Activated naive CD4-positive, alpha-beta T cell treated with anti-CD3 and anti-CD28 coated beads, Interleukin-2, amount 10 ng/mL, durations not matched to agents 7 days and 5 days (primary cell): ENCODE measurements at regions not wholly inside any gene's neighbourhood (a gene's known extent, or its start where the extent isn't known, plus 50 kb on each side); places are given as distances from the start of the nearest gene placed in this dataset.

Experiments
- CTCF ChIA-PET: fragments of 350-600 bp; sonication (Branson Sonifier 250); formaldehyde crosslinking; loops from one replicate; lab custom pipeline; 2021; ENCODE audit warnings: antibody characterized with exemption; lab: Charles Lee
- DNase-seq: peaks from one replicate; pipeline ENCODE4 v3.0.0-alpha.2; 2020
- H3K27ac Mint-ChIP-seq: one replicate; pipeline ENCODE4 v1.8.0; 2021; ENCODE audit warnings: mild to moderate bottlenecking, moderate library complexity, mixed read lengths
- H3K27me3 Mint-ChIP-seq: one replicate; pipeline ENCODE4 v1.8.0; 2021; ENCODE audit warnings: mild to moderate bottlenecking, mixed read lengths
- H3K36me3 Mint-ChIP-seq: one replicate; pipeline ENCODE4 v1.8.0; 2021; ENCODE audit warnings: mixed read lengths
- H3K4me1 Mint-ChIP-seq: one replicate; pipeline ENCODE4 v1.8.0; 2021; ENCODE audit warnings: mixed read lengths
- H3K4me3 Mint-ChIP-seq: one replicate; pipeline ENCODE4 v1.8.0; 2021; ENCODE audit warnings: mild to moderate bottlenecking, moderate library complexity, mixed read lengths
- H3K9me3 Mint-ChIP-seq: one replicate; pipeline ENCODE4 v1.8.0; 2021; ENCODE audit warnings: mixed read lengths

DNA sequence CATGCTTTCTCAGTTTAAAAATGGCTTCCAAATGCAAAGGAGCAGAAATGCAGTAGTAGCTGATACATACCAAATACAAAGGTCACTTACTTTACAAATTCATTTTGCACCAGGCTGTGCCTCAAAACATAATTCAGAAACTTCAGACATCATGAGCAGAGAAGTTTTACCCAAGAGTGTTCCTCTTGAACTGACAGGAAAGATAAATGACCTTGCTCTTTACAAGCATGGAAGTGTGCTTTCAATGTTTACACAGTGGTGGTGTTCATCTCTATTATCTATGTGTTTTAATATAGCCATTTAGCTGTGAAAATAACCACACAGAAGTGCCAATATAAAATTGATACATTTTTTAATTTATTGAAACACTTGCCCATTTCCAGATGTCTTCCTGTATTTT, 383.4 kb downstream of the ANKRD50 start:
- Mint-ChIP-seq H3K36me3 (no peaks in the 10 kb centered on the region), H3K4me1 (no peaks in the 10 kb centered on the region), H3K4me3 (no peak overlapping the region), H3K27me3 (no peaks in the 10 kb centered on the region), H3K9me3 (no peaks in the 10 kb centered on the region), H3K27ac (no peak overlapping the region)
- DNase-seq = no peak
- CTCF ChIA-PET = no interaction called here

DNA sequence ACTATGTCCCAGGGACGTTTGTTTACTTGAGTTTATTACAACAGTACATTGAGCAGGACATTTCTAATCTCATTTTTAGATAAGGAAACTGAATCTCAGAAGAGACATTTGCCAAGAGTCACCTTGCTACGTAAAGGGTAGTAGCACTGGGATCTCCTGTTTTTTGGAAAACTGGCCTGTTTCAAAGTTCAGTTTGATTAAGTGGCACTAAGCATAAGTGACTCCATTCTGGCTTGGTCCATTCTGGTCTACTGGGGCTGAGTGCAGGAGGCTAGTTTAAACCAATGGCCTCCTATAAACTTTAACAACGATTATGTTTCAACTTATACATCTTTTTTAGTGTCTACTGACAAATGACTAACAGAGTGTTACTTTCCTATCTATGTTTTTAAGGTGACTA, 382.5 kb downstream of the ANKRD50 start:
- Mint-ChIP-seq H3K9me3 (no peaks in the 10 kb centered on the region), H3K27ac (no peak overlapping the region), H3K36me3 (no peaks in the 10 kb centered on the region), H3K4me3 (no peak overlapping the region), H3K4me1 (no peaks in the 10 kb centered on the region), H3K27me3 (no peaks in the 10 kb centered on the region)
- DNase-seq = no peak
- CTCF ChIA-PET = no interaction called here

DNA sequence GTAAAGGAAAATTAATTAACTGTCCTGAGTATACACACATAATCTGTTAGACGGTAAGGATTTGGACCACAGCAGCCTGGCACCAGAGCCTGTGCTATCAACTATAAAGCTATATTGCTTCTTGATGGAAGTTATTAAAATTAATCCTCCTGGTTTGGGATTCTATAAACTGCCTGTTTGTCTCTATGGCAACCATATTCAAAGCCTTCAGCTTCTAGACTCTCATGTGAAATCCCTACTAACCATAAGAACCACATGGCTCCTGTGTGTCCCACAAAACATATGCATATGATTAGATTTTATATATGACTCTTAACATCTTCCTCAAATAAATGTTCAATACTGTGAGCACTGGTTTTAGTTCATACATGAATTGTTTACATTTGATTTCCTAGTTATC, 380.8 kb downstream of the ANKRD50 start:
- Mint-ChIP-seq H3K4me1 (no peaks in the 10 kb centered on the region), H3K4me3 (no peak overlapping the region), H3K36me3 (no peaks in the 10 kb centered on the region), H3K27me3 (no peaks in the 10 kb centered on the region), H3K9me3 (no peaks in the 10 kb centered on the region), H3K27ac (no peak overlapping the region)
- CTCF ChIA-PET = no interaction called here
- DNase-seq = no peak

DNA sequence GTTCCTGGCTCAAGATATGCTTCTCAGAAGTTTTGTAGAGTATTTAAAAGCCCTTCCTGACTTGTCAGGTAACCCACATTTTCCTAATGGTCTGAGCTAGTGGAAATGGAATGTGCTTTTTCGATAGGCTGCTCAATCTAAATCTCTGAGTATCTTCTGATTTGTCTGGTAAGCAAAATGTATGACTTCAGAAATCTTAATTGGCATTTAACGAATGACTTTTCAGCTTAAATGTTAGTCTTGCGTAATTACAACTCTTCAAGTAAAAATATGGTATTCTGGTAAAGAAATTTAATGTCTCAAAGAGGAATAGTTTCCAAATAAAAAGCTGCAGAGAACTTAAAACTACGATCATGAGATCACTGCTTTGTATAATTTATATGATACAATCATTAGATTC, 379.1 kb downstream of the ANKRD50 start:
- no peak for DNase-seq
- no peaks in the 10 kb centered on the region for H3K36me3 Mint-ChIP-seq
- H3K4me1 Mint-ChIP-seq = no peaks in the 10 kb centered on the region
- H3K27ac Mint-ChIP-seq = no peak overlapping the region
- no peaks in the 10 kb centered on the region for H3K27me3 Mint-ChIP-seq
- no peak overlapping the region for H3K4me3 Mint-ChIP-seq
- CTCF ChIA-PET = interaction anchor here (1.5 to 3.0 kb wide), 2 partner anchors 11 to 950 kb away, joined by 6 to 26 read pairs; no protein-coding TSS in a partner anchor
- H3K9me3 Mint-ChIP-seq = no peaks in the 10 kb centered on the region

DNA sequence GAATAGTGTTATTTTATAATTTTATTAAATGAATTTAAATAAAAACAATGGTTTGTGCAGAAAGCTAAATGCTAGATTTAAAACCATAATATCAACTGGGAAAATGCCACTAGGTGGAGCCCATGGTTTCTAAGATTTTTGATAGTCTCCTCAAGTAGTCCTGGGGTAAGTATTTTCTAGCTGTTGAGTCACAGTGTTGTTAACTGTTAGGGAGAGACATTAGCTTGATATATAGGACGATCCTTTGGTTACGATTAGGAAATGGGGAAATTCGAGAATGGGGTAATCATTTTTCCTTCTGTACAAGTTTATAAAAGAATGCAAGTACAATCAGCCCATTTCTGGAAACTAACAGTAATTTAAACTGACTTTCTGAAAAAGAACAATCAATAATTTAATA, 378.4 kb downstream of the ANKRD50 start:
- no peaks in the 10 kb centered on the region for H3K9me3 Mint-ChIP-seq
- no peak overlapping the region for H3K27ac Mint-ChIP-seq
- DNase-seq = no peak
- no peaks in the 10 kb centered on the region for H3K36me3 Mint-ChIP-seq
- no peaks in the 10 kb centered on the region for H3K27me3 Mint-ChIP-seq
- no peaks in the 10 kb centered on the region for H3K4me1 Mint-ChIP-seq
- CTCF ChIA-PET = interaction anchor here (1.5 to 3.0 kb wide), 2 partner anchors 11 to 950 kb away, joined by 6 to 26 read pairs; no protein-coding TSS in a partner anchor
- H3K4me3 Mint-ChIP-seq = no peak overlapping the region

DNA sequence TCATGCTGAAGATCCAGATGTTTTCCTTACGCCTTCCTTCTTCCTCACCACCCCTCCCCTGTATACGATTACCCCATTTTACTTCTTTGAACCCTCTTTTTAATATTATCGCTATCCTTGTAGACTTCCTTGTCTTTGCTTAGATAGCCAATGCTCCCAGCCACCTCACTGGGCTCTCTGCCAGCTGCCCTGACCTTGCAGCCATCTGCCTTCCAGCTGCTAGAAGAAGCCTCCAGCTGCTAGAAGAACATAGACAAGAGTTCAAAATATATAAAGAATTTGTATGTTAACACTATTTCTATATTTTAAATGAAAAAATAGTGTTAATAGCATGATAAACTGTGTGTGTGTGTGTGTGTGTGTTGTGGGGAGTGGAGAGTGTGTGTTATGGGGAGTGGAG, 374.7 kb downstream of the ANKRD50 start:
- Mint-ChIP-seq H3K27me3 (no peaks in the 10 kb centered on the region), H3K9me3 (no peaks in the 10 kb centered on the region), H3K4me1 (no peaks in the 10 kb centered on the region), H3K36me3 (no peaks in the 10 kb centered on the region), H3K27ac (no peak overlapping the region), H3K4me3 (no peak overlapping the region)
- CTCF ChIA-PET = interaction anchor here (0.6 kb wide), 1 partner anchor 593 kb away, joined by 3 read pairs; no protein-coding TSS in a partner anchor
- no peak for DNase-seq

DNA sequence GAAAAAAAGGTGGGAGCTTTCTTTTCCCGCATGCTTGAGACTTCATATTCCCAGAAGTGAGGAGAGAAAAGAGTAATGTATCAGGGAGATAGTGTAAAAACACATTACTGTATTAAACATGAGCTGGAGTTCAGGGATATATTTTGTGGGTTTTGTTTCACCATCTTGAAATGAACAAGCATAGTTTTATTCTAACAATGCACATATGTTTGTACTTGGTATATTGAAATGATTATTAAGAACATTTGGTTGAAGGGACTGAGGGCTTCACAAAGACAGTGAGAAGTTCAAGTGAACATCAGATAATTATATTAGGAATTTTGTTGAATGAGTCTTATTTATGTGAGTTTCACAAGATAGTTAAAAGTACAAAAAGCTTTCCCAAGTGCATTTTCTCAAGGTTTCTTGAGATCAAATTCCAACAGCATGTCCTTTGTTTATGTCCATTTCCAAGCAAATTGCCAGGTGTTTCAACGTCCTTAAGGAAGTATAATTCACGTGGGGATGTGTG, 368.8 kb downstream of the ANKRD50 start:
- H3K9me3 Mint-ChIP-seq = no peaks in the 10 kb centered on the region
- CTCF ChIA-PET = interaction anchor here (0.9 kb wide), 1 partner anchor 20 kb away, joined by 3 read pairs; no protein-coding TSS in a partner anchor

DNA sequence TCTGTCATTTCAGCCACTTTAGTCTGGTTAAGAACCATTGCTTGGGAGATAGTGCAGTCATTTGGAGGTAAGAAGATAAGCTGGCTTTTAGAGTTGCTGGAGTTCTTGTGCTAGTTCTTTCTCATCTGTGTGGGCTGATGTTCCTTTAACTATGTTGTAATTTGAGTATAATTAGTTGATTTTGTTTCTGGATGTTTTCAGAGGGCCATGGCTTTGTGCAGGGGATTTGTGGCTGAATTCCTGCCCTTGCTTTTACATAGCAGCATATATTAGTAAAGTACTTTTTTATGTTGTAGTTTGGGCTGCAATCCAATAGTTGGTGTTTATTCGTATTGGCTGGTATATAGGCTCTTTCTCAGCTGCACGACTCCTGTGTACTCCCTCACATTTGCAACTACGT, 339.6 kb downstream of the ANKRD50 start:
- Mint-ChIP-seq H3K9me3 (peaks cover 3% of the 10 kb centered on the region), H3K27ac (no peak overlapping the region), H3K36me3 (no peaks in the 10 kb centered on the region), H3K27me3 (no peaks in the 10 kb centered on the region), H3K4me3 (no peak overlapping the region), H3K4me1 (no peaks in the 10 kb centered on the region)
- CTCF ChIA-PET = no interaction called here
- no peak for DNase-seq

More for the DNA sequence above, 368.8 kb downstream of the ANKRD50 start:
- Mint-ChIP-seq H3K27ac (no peak overlapping the region), H3K36me3 (no peaks in the 10 kb centered on the region), H3K4me3 (no peak overlapping the region), H3K4me1 (no peaks in the 10 kb centered on the region), H3K27me3 (no peaks in the 10 kb centered on the region)
- no peak for DNase-seq

DNA sequence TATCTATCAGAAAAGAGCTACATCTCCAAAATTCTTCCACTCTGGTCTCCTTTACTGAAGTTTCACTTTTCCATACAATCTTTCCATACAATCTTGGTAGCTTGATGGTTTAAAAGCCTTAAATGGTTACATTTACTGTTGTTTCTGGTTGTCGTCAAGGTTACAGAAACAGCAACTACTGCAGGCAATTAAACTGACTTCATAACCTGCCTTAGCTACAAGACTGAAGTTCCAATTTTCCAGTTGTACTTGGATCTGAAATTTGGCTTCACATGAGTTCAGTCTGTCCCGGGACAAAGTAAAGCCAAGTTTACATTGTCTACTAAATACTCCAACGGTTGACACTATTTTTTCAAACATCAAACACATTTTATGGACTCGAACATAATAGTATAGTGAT, 326.4 kb downstream of the ANKRD50 start:
- H3K27me3 Mint-ChIP-seq = no peaks in the 10 kb centered on the region
- H3K4me1 Mint-ChIP-seq = no peaks in the 10 kb centered on the region
- H3K4me3 Mint-ChIP-seq = no peak overlapping the region
- CTCF ChIA-PET = interaction anchor here (0.7 kb wide), 1 partner anchor 16 kb away, joined by 3 read pairs; no protein-coding TSS in a partner anchor
- no peak overlapping the region for H3K27ac Mint-ChIP-seq
- H3K36me3 Mint-ChIP-seq = no peaks in the 10 kb centered on the region
- DNase-seq = no peak
- H3K9me3 Mint-ChIP-seq = peaks cover 2% of the 10 kb centered on the region

DNA sequence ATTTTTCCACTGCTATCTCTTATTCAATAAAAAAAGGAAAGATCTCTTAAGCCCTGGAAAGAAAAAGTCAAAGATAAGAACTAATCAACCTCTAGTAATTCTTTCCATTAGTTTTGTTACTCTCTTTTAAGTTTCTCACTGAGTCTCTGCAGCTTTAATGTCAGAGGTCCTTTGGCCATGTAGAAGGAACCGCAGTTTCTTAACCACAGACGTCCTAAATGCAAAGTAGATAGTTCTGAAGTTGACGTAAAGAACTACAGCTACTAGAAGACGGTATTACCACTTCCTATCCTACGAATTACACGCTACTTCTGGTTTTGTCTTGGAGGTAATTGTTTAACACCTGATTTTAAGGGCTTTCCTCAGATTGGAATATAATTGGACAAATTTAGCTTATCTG, 325.9 kb downstream of the ANKRD50 start:
- CTCF ChIA-PET = interaction anchor here (0.7 kb wide), 1 partner anchor 16 kb away, joined by 3 read pairs; no protein-coding TSS in a partner anchor
- Mint-ChIP-seq H3K36me3 (no peaks in the 10 kb centered on the region), H3K4me1 (no peaks in the 10 kb centered on the region)

DNA sequence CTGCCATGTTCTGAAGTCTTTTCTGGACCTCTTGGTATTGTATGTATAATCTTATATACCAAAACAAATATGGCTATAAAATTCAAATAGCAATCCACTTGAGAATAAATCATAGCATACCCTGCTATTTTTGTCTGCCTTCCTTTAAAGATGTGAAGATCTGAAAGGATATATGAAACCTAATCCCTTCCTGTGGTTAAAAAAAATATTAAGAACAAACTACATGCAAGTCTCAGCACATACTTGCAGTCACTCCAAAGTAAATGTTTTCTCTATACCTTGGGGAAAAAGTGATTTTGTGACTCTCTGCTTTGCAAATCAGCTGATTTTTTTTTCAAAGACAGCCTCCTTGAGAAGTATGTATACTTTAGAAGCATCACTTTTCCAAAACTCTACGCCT, 322.9 kb downstream of the ANKRD50 start:
- Mint-ChIP-seq H3K9me3 (peaks cover 2% of the 10 kb centered on the region), H3K27me3 (no peaks in the 10 kb centered on the region), H3K27ac (no peak overlapping the region), H3K36me3 (no peaks in the 10 kb centered on the region), H3K4me1 (no peaks in the 10 kb centered on the region), H3K4me3 (no peak overlapping the region)
- DNase-seq = no peak
- CTCF ChIA-PET = no interaction called here

More for the DNA sequence above, 325.9 kb downstream of the ANKRD50 start:
- DNase-seq = no peak
- Mint-ChIP-seq H3K27ac (no peak overlapping the region), H3K4me3 (no peak overlapping the region), H3K9me3 (peaks cover 2% of the 10 kb centered on the region), H3K27me3 (no peaks in the 10 kb centered on the region)

DNA sequence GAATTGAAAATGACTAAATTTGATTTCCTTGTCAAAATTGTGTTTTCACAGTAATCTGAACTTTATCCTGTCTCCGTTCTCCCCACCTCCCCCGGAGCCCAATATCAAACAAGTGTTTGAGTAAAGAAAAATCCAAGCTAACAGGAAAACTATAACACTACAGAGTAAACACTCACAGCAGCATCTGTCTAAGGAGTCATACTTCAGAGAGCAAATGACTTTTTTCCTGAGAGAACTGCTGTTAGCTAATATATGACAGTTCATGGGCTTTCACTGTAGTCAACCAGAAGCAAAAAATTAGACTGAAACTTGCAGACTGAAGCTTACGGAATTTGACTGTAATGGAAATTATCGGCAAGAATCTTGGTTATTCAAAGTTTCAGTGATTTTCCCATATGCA, 321.7 kb downstream of the ANKRD50 start:
- CTCF ChIA-PET = no interaction called here
- no peak for DNase-seq
- Mint-ChIP-seq H3K4me1 (no peaks in the 10 kb centered on the region), H3K27me3 (no peaks in the 10 kb centered on the region), H3K4me3 (no peak overlapping the region), H3K36me3 (no peaks in the 10 kb centered on the region), H3K9me3 (peaks cover 2% of the 10 kb centered on the region), H3K27ac (no peak overlapping the region)

DNA sequence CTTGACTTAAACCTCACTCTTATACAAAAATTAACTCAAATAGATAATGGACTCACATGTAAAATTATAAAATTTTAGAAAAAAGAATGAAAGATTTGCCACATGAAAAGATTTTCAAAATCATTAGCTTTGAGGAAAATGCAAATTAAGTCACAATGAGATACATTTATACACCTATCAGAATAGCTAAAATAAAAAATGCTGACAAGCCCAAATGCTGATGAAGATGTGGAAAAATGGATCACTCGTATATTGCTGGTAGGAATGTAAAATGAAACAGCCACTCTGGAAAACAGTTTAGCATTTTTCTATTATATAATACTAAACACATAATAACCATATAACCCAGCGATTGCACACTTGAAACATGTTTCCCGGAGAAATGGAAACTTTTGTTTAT, 316.2 kb downstream of the ANKRD50 start:
- H3K4me3 Mint-ChIP-seq = no peak overlapping the region
- H3K27me3 Mint-ChIP-seq = no peaks in the 10 kb centered on the region
- H3K36me3 Mint-ChIP-seq = no peaks in the 10 kb centered on the region
- DNase-seq = no peak
- no peak overlapping the region for H3K27ac Mint-ChIP-seq
- CTCF ChIA-PET = no interaction called here
- H3K4me1 Mint-ChIP-seq = no peaks in the 10 kb centered on the region
- no peaks in the 10 kb centered on the region for H3K9me3 Mint-ChIP-seq

DNA sequence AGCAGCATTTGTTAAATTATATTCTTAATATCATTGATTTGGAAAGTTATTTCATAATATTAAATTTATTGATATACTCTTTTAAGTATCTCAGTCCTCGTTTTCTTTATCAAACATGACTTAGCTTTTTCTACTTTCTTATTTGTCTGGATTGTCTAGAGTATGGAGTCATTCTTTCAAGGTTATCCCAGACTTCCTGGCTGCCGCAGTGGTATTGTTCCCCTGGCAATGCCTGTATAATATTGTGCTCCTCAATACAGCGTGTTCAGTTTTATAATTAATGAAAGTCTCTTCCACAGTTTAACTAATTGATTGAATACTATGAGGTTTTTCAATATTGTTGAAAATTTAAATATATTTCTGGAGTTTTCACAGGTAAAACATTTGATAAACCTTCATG, 310.9 kb downstream of the ANKRD50 start:
- Mint-ChIP-seq H3K4me1 (no peaks in the 10 kb centered on the region), H3K27ac (no peak overlapping the region)

DNA sequence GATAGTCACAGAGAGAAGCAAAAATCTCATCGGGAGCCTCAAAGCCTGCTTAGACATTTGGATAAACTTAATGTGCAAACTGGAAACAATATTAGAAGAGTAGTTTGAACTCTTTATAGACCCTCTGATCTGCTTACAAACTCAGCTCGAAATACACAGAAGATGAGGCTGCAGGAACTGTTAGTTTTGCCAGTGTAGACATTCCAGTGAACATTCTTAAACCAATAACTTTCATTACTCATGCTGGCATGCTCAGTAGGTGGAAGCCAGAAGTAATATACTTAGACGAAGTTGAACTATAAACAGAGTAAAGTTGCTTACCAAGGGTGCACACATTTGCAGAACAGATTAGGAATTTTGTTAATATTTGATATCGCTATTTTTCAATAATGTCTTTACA, 303.5 kb downstream of the ANKRD50 start:
- no peaks in the 10 kb centered on the region for H3K27me3 Mint-ChIP-seq
- no peak overlapping the region for H3K4me3 Mint-ChIP-seq
- H3K36me3 Mint-ChIP-seq = no peaks in the 10 kb centered on the region
- CTCF ChIA-PET = no interaction called here
- H3K9me3 Mint-ChIP-seq = no peaks in the 10 kb centered on the region
- H3K27ac Mint-ChIP-seq = no peak overlapping the region
- DNase-seq = no peak
- no peaks in the 10 kb centered on the region for H3K4me1 Mint-ChIP-seq

More for the DNA sequence above, 310.9 kb downstream of the ANKRD50 start:
- CTCF ChIA-PET = interaction anchor here (0.6 kb wide), 1 partner anchor 441 kb away, joined by 4 read pairs; no protein-coding TSS in a partner anchor
- Mint-ChIP-seq H3K27me3 (no peaks in the 10 kb centered on the region), H3K9me3 (no peaks in the 10 kb centered on the region), H3K36me3 (no peaks in the 10 kb centered on the region), H3K4me3 (no peak overlapping the region)
- DNase-seq = no peak
